ENCODE measurements at regions not wholly inside any gene's neighbourhood (a gene's known extent, or its start where the extent isn't known, plus 50 kb on each side); places are given as distances from the start of the nearest gene placed in this dataset.

DNA sequence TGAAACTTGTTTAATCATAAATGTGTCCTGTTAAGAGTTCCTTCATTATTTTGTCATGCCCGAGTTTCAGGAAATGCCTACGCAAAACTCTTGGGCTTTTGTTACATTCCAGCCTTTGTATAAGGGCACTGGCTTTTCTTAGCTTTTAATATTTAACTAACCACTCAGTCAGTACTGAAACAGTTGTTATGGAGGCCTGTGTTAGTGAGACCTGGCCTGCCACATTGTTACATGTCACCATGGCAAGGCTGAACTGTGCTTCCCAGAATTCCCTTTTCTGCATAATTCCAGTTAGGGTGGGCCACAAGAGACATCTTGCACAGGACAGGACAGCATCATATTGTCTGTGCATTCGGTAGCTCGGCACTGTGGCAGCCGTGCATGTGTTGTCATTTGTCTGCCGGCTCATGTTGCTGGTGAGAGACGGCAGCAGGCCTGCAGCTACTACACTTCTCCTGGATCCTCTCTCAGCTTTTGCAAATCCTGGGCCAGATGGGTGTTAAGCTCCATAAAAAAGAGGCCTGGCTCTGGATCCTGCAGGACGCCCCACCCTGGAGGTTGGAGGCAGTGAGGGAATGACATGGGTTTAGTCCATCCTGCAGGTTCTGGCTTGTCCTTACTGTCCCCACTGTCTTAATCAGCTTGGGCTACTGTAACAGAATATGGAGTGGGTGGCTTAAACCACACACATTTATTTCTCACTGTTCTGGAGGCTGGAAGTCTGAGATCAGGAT is 128.8 kb upstream of the DTNBP1 start:
- TF ChIP-seq, protein P1, sequence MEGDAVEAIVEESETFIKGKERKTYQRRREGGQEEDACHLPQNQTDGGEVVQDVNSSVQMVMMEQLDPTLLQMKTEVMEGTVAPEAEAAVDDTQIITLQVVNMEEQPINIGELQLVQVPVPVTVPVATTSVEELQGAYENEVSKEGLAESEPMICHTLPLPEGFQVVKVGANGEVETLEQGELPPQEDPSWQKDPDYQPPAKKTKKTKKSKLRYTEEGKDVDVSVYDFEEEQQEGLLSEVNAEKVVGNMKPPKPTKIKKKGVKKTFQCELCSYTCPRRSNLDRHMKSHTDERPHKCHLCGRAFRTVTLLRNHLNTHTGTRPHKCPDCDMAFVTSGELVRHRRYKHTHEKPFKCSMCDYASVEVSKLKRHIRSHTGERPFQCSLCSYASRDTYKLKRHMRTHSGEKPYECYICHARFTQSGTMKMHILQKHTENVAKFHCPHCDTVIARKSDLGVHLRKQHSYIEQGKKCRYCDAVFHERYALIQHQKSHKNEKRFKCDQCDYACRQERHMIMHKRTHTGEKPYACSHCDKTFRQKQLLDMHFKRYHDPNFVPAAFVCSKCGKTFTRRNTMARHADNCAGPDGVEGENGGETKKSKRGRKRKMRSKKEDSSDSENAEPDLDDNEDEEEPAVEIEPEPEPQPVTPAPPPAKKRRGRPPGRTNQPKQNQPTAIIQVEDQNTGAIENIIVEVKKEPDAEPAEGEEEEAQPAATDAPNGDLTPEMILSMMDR (IDR thresholded peaks at IDR 0.05 in 2 of 3, conservative IDR thresholded peaks at IDR 0.05 in 1 of 3; ENCODE audit: borderline replicate concordance in 1 of 3, insufficient read depth in 1 of 3, low read depth in 2 of 3, low read length in 2 of 3): no peak
- TF ChIP-seq EZH2phosphoT487 (IDR thresholded peaks at IDR 0.05; ENCODE audit: borderline replicate concordance) (no peak), POLR2A (IDR thresholded peaks at IDR 0.05; ENCODE audit: borderline replicate concordance, extremely low read depth, insufficient read depth, insufficient read length) (no peak), JUND (IDR thresholded peaks at IDR 0.05) (no peak)
- TF ChIP-seq, protein P2, sequence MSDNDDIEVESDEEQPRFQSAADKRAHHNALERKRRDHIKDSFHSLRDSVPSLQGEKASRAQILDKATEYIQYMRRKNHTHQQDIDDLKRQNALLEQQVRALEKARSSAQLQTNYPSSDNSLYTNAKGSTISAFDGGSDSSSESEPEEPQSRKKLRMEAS (IDR thresholded peaks at IDR 0.05): no peak
- TF ChIP-seq, protein P3, sequence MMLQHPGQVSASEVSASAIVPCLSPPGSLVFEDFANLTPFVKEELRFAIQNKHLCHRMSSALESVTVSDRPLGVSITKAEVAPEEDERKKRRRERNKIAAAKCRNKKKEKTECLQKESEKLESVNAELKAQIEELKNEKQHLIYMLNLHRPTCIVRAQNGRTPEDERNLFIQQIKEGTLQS (IDR thresholded peaks at IDR 0.05): no peak
